Caco-2 (cell line): ENCODE measurements at regions not wholly inside any gene's neighbourhood (a gene's known extent, or its start where the extent isn't known, plus 50 kb on each side); places are given as distances from the start of the nearest gene placed in this dataset.

Experiments
- BruUV-seq: library from RNA; stranded (reverse); fragments of 400-500 nt; replicated peaks from 2 replicates; lab custom pipeline; 2021; lab: Mats Ljungman, UMichigan
- CTCF ChIA-PET: fragments of 300-600 bp; sonication (Branson Sonifier 250); formaldehyde crosslinking; loops from one replicate; lab custom pipeline; 2022; ENCODE audit warnings: antibody characterized with exemption; lab: Charles Lee
- POLR2A ChIA-PET: fragments of 300-600 bp; sonication (Branson Sonifier 250); formaldehyde crosslinking; loops from one replicate; lab custom pipeline; 2022; ENCODE audit warnings: antibody characterized with exemption; lab: Charles Lee
- DNase-seq, 2 experiments: peaks; one replicate each; pipeline versions ENCODE4 v3.0.0 to v3.0.0-alpha.2; 2020 to 2022
- H3K27me3 ChIP-seq: replicated peaks from 2 replicates; pipeline ENCODE4 v1.6.0; 2011; ENCODE audit warnings: low read length; ENCODE audit not compliant: control insufficient read depth, insufficient read depth
- H3K36me3 ChIP-seq: 2 replicates; pipeline ENCODE4 v1.5.1; 2011; ENCODE audit warnings: low read length; ENCODE audit not compliant: control insufficient read depth, insufficient read depth
- H3K4me1 ChIP-seq: fragments of 250-450 bp; sonication (Bioruptor Pico); 2 replicates; pipeline ENCODE4 v1.5.1; 2020; ENCODE audit warnings: mild to moderate bottlenecking
- H3K4me3 ChIP-seq: 2 replicates; pipeline ENCODE4 v1.5.1; 2011; ENCODE audit warnings: low read depth, mild to moderate bottlenecking, control low read depth, low read length
- H3K9me3 ChIP-seq: fragments of 250-450 bp; sonication (Bioruptor Pico); 2 replicates; pipeline ENCODE4 v1.5.1; 2020; ENCODE audit warnings: mild to moderate bottlenecking, moderate library complexity
- H3K27ac Mint-ChIP-seq: one replicate; pipeline ENCODE4 v1.8.0; 2022; ENCODE audit warnings: mixed read lengths; ENCODE audit not compliant: unreplicated experiment
- H3K27me3 Mint-ChIP-seq: one replicate; pipeline ENCODE4 v1.8.0; 2022; ENCODE audit warnings: mixed read lengths; ENCODE audit not compliant: insufficient read depth, unreplicated experiment
- H3K36me3 Mint-ChIP-seq: one replicate; pipeline ENCODE4 v1.8.0; 2022; ENCODE audit warnings: mild to moderate bottlenecking, mixed read lengths; ENCODE audit not compliant: insufficient read depth, unreplicated experiment
- H3K4me1 Mint-ChIP-seq: one replicate; pipeline ENCODE4 v1.8.0; 2022; ENCODE audit warnings: low read depth, mixed read lengths; ENCODE audit not compliant: unreplicated experiment
- H3K4me3 Mint-ChIP-seq: one replicate; pipeline ENCODE4 v1.8.0; 2022; ENCODE audit warnings: mild to moderate bottlenecking, moderate library complexity, mixed read lengths; ENCODE audit not compliant: unreplicated experiment
- H3K9me3 Mint-ChIP-seq: one replicate; pipeline ENCODE4 v1.8.0; 2022; ENCODE audit warnings: mixed read lengths; ENCODE audit not compliant: unreplicated experiment
- intact Hi-C: fragments of 100-400 bp; cut with micrococcal nuclease; formaldehyde crosslinking; loops from one replicate; pipeline ENCODE4 v1.10.0; 2022; ENCODE audit not compliant: unreplicated experiment
- TF ChIP-seq, protein P1 (sequence below), 2 experiments: fragments of 200-600 bp in 1 of 2; IDR thresholded peaks; 1 replicate in 1 of 2; 2 replicates in 1 of 2; pipeline versions ENCODE4 v1.5.1 to v1.8.0; 2011 to 2022; ENCODE audit warnings: antibody characterized with exemption in 1 of 2, control low read depth in 1 of 2, inconsistent platforms in 1 of 2, low read depth in 1 of 2, low read length in 1 of 2, mild to moderate bottlenecking in 1 of 2, moderate library complexity in 1 of 2; ENCODE audit not compliant: insufficient read depth in 1 of 2, severe bottlenecking in 1 of 2, unreplicated experiment in 1 of 2

DNA sequence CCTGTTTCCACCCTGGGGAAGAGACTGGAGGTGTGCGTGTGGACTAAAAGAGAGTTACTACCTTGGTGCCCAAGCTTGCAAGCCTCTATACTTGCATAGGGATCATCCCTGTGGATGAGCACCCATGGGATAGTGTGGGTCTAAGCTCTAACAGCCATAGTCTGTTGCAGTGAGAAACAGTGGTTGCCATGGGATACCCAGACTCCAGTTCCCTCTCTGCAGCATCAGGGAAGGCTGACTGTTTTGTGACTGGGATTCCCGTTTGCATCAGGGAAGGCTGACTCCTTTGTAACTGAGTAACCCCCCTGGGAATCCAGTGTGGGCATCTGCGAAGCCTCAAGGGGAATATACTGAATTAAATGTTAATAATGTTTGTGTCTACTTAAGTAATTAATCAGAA, 196.1 kb downstream of the ZNF621 start:
- no peaks in the 10 kb centered on the region for H3K27me3 ChIP-seq
- Mint-ChIP-seq H3K9me3 (no peaks in the 10 kb centered on the region), H3K36me3 (no peaks in the 10 kb centered on the region), H3K27ac (no peak overlapping the region), H3K27me3 (no peaks in the 10 kb centered on the region), H3K4me1 (peaks cover 9% of the 10 kb centered on the region), H3K4me3 (no peak overlapping the region)
- no peak overlapping the region for H3K4me3 ChIP-seq
- BruUV-seq, result no TSS peak
- intact Hi-C loops, result loop anchor here (1.0 to 10.0 kb wide), 4 partner anchors 126 to 1161 kb away; no protein-coding TSS in a partner anchor
- no peak for DNase-seq
- ChIA-PET CTCF (no interaction called here), POLR2A (interaction anchor here (0.6 kb wide), 1 partner anchor 10 kb away, joined by 4 read pairs; no protein-coding TSS in a partner anchor)
- H3K36me3 ChIP-seq, result no peaks in the 10 kb centered on the region
- TF ChIP-seq, protein P1, sequence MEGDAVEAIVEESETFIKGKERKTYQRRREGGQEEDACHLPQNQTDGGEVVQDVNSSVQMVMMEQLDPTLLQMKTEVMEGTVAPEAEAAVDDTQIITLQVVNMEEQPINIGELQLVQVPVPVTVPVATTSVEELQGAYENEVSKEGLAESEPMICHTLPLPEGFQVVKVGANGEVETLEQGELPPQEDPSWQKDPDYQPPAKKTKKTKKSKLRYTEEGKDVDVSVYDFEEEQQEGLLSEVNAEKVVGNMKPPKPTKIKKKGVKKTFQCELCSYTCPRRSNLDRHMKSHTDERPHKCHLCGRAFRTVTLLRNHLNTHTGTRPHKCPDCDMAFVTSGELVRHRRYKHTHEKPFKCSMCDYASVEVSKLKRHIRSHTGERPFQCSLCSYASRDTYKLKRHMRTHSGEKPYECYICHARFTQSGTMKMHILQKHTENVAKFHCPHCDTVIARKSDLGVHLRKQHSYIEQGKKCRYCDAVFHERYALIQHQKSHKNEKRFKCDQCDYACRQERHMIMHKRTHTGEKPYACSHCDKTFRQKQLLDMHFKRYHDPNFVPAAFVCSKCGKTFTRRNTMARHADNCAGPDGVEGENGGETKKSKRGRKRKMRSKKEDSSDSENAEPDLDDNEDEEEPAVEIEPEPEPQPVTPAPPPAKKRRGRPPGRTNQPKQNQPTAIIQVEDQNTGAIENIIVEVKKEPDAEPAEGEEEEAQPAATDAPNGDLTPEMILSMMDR (IDR thresholded peaks at IDR 0.05; ENCODE audit: insufficient read depth in 1 of 2, low read depth in 1 of 2, low read length in 1 of 2, severe bottlenecking in 1 of 2, unreplicated experiment in 1 of 2), result no peak
- no peaks in the 10 kb centered on the region for H3K9me3 ChIP-seq
- H3K4me1 ChIP-seq, result peaks cover 8% of the 10 kb centered on the region; the same call in 1 of the 2 replicates

DNA sequence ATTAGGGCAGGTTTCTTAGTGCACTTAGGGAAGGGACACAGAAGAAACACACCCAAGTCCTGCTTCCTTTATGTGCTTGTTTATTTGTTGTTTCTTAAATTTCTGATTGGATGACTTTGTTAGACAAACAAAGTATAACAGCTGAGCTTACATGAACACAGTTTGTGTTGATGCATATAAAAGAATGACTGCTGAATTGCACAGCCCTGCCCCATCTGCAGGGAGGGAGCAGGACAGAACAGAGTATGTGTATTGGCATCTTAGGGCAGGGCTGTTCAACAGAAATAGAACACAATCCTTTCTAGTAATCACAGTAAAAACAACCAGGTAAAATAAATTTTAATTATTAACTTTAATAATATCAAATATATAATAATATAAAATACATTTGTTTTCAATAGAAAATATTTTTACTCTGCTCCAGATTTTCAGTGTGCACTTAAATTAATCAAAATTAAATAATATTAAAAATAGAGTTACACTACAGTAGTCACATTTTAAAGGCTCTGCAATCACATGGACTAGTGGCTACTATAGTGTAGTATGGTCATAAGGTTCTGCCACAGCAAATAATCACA, 198.4 kb downstream of the ZNF621 start:
- POLR2A ChIA-PET, result no interaction called here
- no peaks in the 10 kb centered on the region for H3K27me3 Mint-ChIP-seq
- TF ChIP-seq, protein P1 (IDR thresholded peaks at IDR 0.05; ENCODE audit: insufficient read depth in 1 of 2, low read depth in 1 of 2, low read length in 1 of 2, severe bottlenecking in 1 of 2, unreplicated experiment in 1 of 2), result no peak
- H3K36me3 Mint-ChIP-seq, result no peaks in the 10 kb centered on the region
- Histone ChIP-seq H3K4me3 (no peak overlapping the region), H3K36me3 (no peaks in the 10 kb centered on the region), H3K4me1 (peaks cover 8% of the 10 kb centered on the region; the same call in 1 of the 2 replicates), H3K9me3 (no peaks in the 10 kb centered on the region), H3K27me3 (no peaks in the 10 kb centered on the region)
- H3K27ac Mint-ChIP-seq, result no peak overlapping the region
- no peaks in the 10 kb centered on the region for H3K9me3 Mint-ChIP-seq
- H3K4me1 Mint-ChIP-seq, result peaks cover 9% of the 10 kb centered on the region
- no TSS peak for BruUV-seq
- intact Hi-C loops, result loop anchor here (5.0 to 10.0 kb wide), 3 partner anchors 138 to 1159 kb away; no protein-coding TSS in a partner anchor
- CTCF ChIA-PET, result no interaction called here
- no peak for DNase-seq
- H3K4me3 Mint-ChIP-seq, result no peak overlapping the region

DNA sequence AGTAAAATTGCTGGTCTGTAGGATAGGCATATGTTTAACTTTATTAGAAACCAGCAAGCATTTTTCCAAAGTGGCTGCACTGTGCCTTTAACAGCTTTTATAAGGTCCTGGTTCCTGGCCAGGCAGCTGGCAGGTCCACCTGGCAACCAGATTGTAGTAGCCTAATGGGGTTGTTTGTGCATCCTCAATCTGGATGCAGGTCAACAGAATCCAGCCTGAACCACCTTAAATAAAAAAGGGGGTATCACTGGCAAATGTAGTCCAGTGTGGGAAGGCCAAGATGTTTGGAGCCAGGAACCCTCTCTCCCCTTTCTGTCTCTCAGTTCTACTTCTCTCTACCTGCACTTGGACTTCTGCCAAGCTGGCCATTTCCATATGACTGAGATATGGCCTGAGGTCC, 200.3 kb downstream of the ZNF621 start:
- H3K36me3 ChIP-seq, result no peaks in the 10 kb centered on the region
- CTCF ChIA-PET, result no interaction called here
- Mint-ChIP-seq H3K36me3 (no peaks in the 10 kb centered on the region), H3K4me1 (peaks cover 8% of the 10 kb centered on the region), H3K4me3 (no peak overlapping the region), H3K27ac (no peak overlapping the region), H3K27me3 (no peaks in the 10 kb centered on the region), H3K9me3 (peaks cover 18% of the 10 kb centered on the region)
- no peaks in the 10 kb centered on the region for H3K9me3 ChIP-seq
- H3K4me3 ChIP-seq, result no peak overlapping the region
- no peak for DNase-seq
- POLR2A ChIA-PET, result no interaction called here
- peaks cover 8% of the 10 kb centered on the region; the same call in 1 of the 2 replicates for H3K4me1 ChIP-seq
- no TSS peak for BruUV-seq
- intact Hi-C loops, result loop anchor here (10.0 kb wide), 2 partner anchors 140 to 480 kb away; no protein-coding TSS in a partner anchor
- H3K27me3 ChIP-seq, result no peaks in the 10 kb centered on the region
- TF ChIP-seq, protein P1 (IDR thresholded peaks at IDR 0.05; ENCODE audit: insufficient read depth in 1 of 2, low read depth in 1 of 2, low read length in 1 of 2, severe bottlenecking in 1 of 2, unreplicated experiment in 1 of 2), result no peak
